SK-N-SH (cell line): ENCODE measurements at regions not wholly inside any gene's neighbourhood (a gene's known extent, or its start where the extent isn't known, plus 50 kb on each side); places are given as distances from the start of the nearest gene placed in this dataset.

Source experiments
- CTCF ChIP-seq: fragments of 200-600 bp; sonication (generic); IDR thresholded peaks from 2 replicates; pipeline ENCODE4 v1.6.1; 2017; ENCODE audit warnings: antibody characterized with exemption, mild to moderate bottlenecking, moderate library complexity
- FOXM1 ChIP-seq: IDR thresholded peaks from 2 replicates; pipeline ENCODE4 v1.4.0; 2012; ENCODE audit warnings: low read depth, mild to moderate bottlenecking
- POLR2AphosphoS5 ChIP-seq: IDR thresholded peaks from 2 replicates; pipeline ENCODE4 v1.6.1; 2012; ENCODE audit warnings: low read depth, low read length
- REST ChIP-seq: IDR thresholded peaks from 2 replicates; pipeline ENCODE4 v1.6.1; 2012; ENCODE audit warnings: mild to moderate bottlenecking, low read depth, low read length, moderate library complexity

GRCh38 chr4:26022346-26023202 lies 108.6 kb downstream of the SMIM20 start:
- TF ChIP-seq POLR2AphosphoS5, result no peak
- no peak for TF ChIP-seq CTCF
- TF ChIP-seq REST, result no peak
- no peak for TF ChIP-seq FOXM1
